CD4-positive, alpha-beta T cell (primary cell): ENCODE measurements at regions not wholly inside any gene's neighbourhood (a gene's known extent, or its start where the extent isn't known, plus 50 kb on each side); places are given as distances from the start of the nearest gene placed in this dataset.

Experiments used
- ATAC-seq: fragments of 200-7000 bp; cut with Tn5 transposase; one replicate; pipeline ENCODE4 v1.10.0; 2022; ENCODE audit warnings: mild to moderate bottlenecking; ENCODE audit not compliant: poor library complexity
- CTCF ChIA-PET: fragments of 350-600 bp; sonication (Branson Sonifier 250); formaldehyde crosslinking; loops from one replicate; lab custom pipeline; 2021; ENCODE audit warnings: antibody characterized with exemption, inconsistent platforms; lab: Charles Lee
- POLR2A ChIA-PET: fragments of 350-600 bp; sonication (Branson Sonifier 250); formaldehyde crosslinking; loops from one replicate; lab custom pipeline; 2021; ENCODE audit warnings: antibody characterized with exemption, inconsistent platforms; lab: Charles Lee
- DNase-seq, 14 experiments: peaks; one replicate each; pipeline ENCODE4 v3.0.0-alpha.2; 2013 to 2020; ENCODE audit warnings: mixed read lengths in 2 of 14
- H3K27ac ChIP-seq, 2 donors: one replicate each; pipeline versions ENCODE4 v1.5.1 to v1.7.0; 2013; ENCODE audit warnings: low read length in 2 of 2, low read depth in 1 of 2, mild to moderate bottlenecking in 1 of 2
- H3K27me3 ChIP-seq, 2 experiments: 1 replicate in 1 of 2; 2 replicates in 1 of 2; pipeline versions ENCODE4 v1.6.1 to v1.7.0; 2013; ENCODE audit warnings: low read length in 2 of 2, control low read depth in 1 of 2, mild to moderate bottlenecking in 1 of 2, moderate library complexity in 1 of 2; ENCODE audit not compliant: insufficient read depth in 2 of 2, control insufficient read depth in 1 of 2
- H3K36me3 ChIP-seq: one replicate; pipeline ENCODE4 v1.6.1; 2013; ENCODE audit warnings: low read length, control low read depth; ENCODE audit not compliant: insufficient read depth
- H3K4me1 ChIP-seq: one replicate; pipeline ENCODE4 v1.6.1; 2013; ENCODE audit warnings: low read length, control low read depth; ENCODE audit not compliant: insufficient read depth
- H3K4me3 ChIP-seq: one replicate; pipeline ENCODE4 v1.5.1; 2013; ENCODE audit warnings: mild to moderate bottlenecking, low read length, moderate library complexity
- H3K9me3 ChIP-seq, 2 experiments: 1 replicate in 1 of 2; 2 replicates in 1 of 2; pipeline versions ENCODE4 v1.6.1 to v1.7.0; 2013; ENCODE audit warnings: low read length in 2 of 2, mild to moderate bottlenecking in 2 of 2, control low read depth in 1 of 2, moderate library complexity in 1 of 2; ENCODE audit not compliant: control insufficient read depth in 1 of 2, insufficient read depth in 1 of 2
- H3K27ac Mint-ChIP-seq: one replicate; pipeline ENCODE4 v1.8.0; 2020; ENCODE audit warnings: mixed read lengths
- H3K27me3 Mint-ChIP-seq: one replicate; pipeline ENCODE4 v1.8.0; 2021; ENCODE audit warnings: mixed read lengths
- H3K36me3 Mint-ChIP-seq: one replicate; pipeline ENCODE4 v1.8.0; 2021; ENCODE audit warnings: low read depth, mixed read lengths
- H3K4me1 Mint-ChIP-seq: one replicate; pipeline ENCODE4 v1.8.0; 2021; ENCODE audit warnings: low read depth, mixed read lengths
- H3K4me3 Mint-ChIP-seq: one replicate; pipeline ENCODE4 v1.8.0; 2020; ENCODE audit warnings: mild to moderate bottlenecking, mixed read lengths
- H3K9me3 Mint-ChIP-seq: one replicate; pipeline ENCODE4 v1.8.0; 2020; ENCODE audit warnings: mixed read lengths
- CTCF ChIP-seq: fragments of 200-600 bp; IDR thresholded peaks from one replicate; pipeline ENCODE4 v1.8.0; 2022; ENCODE audit warnings: antibody characterized with exemption, mild to moderate bottlenecking
- intact Hi-C, 2 experiments: fragments of 100-400 bp; cut with DNase I in 1 of 2; cut with micrococcal nuclease in 1 of 2; formaldehyde crosslinking; loops; one replicate each; pipeline versions ENCODE4 v1.15.1 to v1.9.0; 2023 to 2025; cut with DNase I, micrococcal nuclease

GRCh38 chr4:146071390-146071789, 104.1 kb upstream of the LSM6 start:
- Mint-ChIP-seq H3K9me3 (no peaks in the 10 kb centered on the region), H3K4me3 (no peak overlapping the region), H3K27me3 (peaks cover 23% of the 10 kb centered on the region), H3K36me3 (no peaks in the 10 kb centered on the region), H3K4me1 (no peaks in the 10 kb centered on the region), H3K27ac (no peak overlapping the region)
- H3K4me1 ChIP-seq: no peaks in the 10 kb centered on the region
- H3K27ac ChIP-seq: no peak overlapping the region
- no peak overlapping the region for H3K4me3 ChIP-seq
- CTCF ChIA-PET: no interaction called here
- TF ChIP-seq CTCF: no peak
- DNase-seq (no peak), ATAC-seq (no peak)
- POLR2A ChIA-PET: no interaction called here
- intact Hi-C loops: no loop called here
- no peaks in the 10 kb centered on the region for H3K36me3 ChIP-seq
- H3K9me3 ChIP-seq: no peaks in the 10 kb centered on the region
- H3K27me3 ChIP-seq: peaks cover 8 to 20% of the 10 kb centered on the region in 2 experiments

GRCh38 chr4:146063143-146063542, 112.4 kb upstream of the LSM6 start:
- POLR2A ChIA-PET: no interaction called here
- H3K4me3 Mint-ChIP-seq: no peak overlapping the region
- DNase-seq (no peak), ATAC-seq (no peak)
- intact Hi-C loops: no loop called here
- H3K36me3 Mint-ChIP-seq: no peaks in the 10 kb centered on the region
- no peak overlapping the region for H3K27ac Mint-ChIP-seq
- Histone ChIP-seq H3K27me3 (peaks cover 0 to 4% of the 10 kb centered on the region in 2 experiments), H3K36me3 (no peaks in the 10 kb centered on the region), H3K27ac (no peak overlapping the region), H3K4me3 (no peak overlapping the region), H3K9me3 (no peaks in the 10 kb centered on the region), H3K4me1 (peaks cover 4% of the 10 kb centered on the region)
- no peaks in the 10 kb centered on the region for H3K9me3 Mint-ChIP-seq
- CTCF ChIA-PET: no interaction called here
- no peak for TF ChIP-seq CTCF
- H3K4me1 Mint-ChIP-seq: no peaks in the 10 kb centered on the region
- peaks cover 31% of the 10 kb centered on the region for H3K27me3 Mint-ChIP-seq

- no peak overlapping the region for H3K27ac Mint-ChIP-seq
- no peak overlapping the region for H3K4me3 ChIP-seq
- no peaks in the 10 kb centered on the region for H3K4me1 Mint-ChIP-seq
- H3K36me3 ChIP-seq: no peaks in the 10 kb centered on the region
- no peaks in the 10 kb centered on the region for H3K36me3 Mint-ChIP-seq
- ATAC-seq: no peak
- peaks cover 4% of the 10 kb centered on the region for H3K4me1 ChIP-seq
- peaks cover 31% of the 10 kb centered on the region for H3K27me3 Mint-ChIP-seq
- H3K9me3 Mint-ChIP-seq: no peaks in the 10 kb centered on the region
- H3K9me3 ChIP-seq: no peaks in the 10 kb centered on the region
- H3K4me3 Mint-ChIP-seq: no peak overlapping the region
- H3K27ac ChIP-seq: no peak overlapping the region
- POLR2A ChIA-PET: no interaction called here
- no peak for TF ChIP-seq CTCF
- peaks cover 0 to 4% of the 10 kb centered on the region in 2 experiments for H3K27me3 ChIP-seq
- intact Hi-C loops: no loop called here
- CTCF ChIA-PET: no interaction called here
- no peak for DNase-seq
Observed at GRCh38 chr4:146062340-146062739, 113.2 kb upstream of the LSM6 start.
